SIG-M5 treated with dmso at 0.1 percent for 504 hours (cell line): ENCODE measurements at regions not wholly inside any gene's neighbourhood (a gene's known extent, or its start where the extent isn't known, plus 50 kb on each side); places are given as distances from the start of the nearest gene placed in this dataset.
"Not testable (repeated sequence)": the region's sequence is repeated elsewhere in the genome, so short reads cannot be mapped to it uniquely, and the experiment has no call there.

Experiments used
- DNase-seq: peaks from one replicate; lab custom pipeline; 2025; ENCODE audit not compliant: unreplicated experiment; lab: John Stamatoyannopoulos, UW

DNA sequence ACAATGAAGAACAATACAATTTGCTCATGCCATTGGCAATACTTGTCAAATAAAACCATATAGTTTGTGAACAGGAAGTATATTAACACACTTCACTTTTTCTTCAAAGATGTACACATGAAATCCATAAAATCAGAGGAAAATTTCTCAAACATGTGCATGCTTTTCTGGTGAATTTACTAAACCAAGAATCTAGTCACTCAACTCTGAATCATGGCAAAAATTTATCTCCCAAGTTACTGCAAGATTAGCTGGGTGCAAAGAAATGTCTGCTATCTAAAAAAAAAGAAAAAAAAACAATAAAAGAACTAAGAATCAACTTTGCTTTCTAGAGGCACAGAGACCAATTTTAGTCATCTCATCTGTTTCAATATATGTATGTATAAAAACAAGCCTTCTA is 419.2 kb downstream of the NR4A2 start:
- DNase-seq, result no peak

DNA sequence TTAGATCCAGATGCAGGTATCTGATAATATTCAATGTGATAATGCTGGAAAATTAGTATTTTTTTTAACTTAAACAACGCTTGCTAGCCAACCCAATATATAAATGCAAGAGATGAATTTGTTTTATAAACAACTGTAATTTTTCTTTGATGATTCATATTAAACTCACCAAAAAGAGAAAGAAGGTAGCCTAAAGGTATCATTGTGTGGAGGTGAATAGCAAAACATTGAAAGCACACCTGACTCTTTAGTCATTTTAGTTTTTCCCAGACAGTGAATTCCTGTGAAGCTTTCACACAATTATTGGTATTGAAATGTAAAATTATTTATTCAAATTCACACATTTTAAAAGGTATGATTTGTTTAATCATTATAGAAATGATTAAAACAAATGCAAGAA is 424.0 kb downstream of the NR4A2 start:
- DNase-seq, result no peak

DNA sequence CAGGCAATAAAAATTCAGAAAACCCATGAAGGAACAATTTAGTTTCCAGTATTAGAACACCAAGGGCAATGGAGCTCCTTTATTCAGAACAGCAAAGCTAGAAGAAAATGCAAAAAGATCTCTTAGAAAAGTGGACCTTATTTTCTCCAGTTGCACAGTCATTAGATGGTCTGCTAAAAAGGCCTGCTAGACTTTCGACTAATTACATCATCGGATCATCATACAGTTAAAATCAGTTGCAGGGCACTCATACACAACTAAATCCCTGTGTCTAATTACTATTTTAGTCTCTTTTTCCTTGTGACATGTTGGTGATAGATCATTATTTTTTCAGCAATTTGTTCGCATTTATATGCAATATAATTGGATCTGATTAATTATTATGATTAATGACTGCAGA is 425.3 kb downstream of the NR4A2 start:
- DNase-seq, result no peak

DNA sequence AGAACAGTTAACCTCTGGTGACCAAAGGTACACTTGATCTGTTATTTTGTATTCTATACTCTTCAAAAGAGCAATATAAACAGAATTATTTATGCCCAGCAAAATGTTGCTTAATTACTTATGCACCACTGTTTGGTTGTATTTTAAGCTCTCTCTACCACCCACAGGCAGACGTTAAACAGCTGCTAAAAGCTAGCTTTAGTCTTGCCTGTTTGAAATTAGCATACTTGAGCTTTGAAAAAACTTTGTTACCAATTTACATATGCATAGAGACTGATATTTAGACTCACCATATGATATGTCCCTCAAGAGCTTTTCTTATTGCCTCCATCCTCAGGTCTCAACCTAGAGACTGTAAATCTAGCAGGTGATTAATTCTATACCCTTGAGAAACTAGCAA is 426.9 kb downstream of the NR4A2 start:
- no peak for DNase-seq

DNA sequence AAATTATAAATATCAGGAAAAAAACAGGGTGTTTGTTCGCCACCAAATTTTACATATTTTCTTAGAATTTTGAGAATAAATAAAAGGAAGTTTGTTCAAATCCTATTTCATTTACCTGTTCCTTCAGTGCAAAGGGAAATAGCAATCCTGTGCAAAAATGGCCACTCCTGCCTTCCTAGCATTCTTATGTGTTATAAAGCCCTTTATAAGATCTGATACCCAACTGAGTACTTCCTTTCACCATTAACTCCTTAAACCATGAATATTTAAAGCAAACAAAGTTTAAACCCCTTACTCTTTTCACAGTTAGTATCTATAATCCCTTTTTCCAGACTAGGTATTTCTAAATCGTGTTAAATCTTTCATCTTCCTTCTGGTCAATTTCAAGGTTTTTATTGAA is 427.8 kb downstream of the NR4A2 start:
- DNase-seq, result no peak

DNA sequence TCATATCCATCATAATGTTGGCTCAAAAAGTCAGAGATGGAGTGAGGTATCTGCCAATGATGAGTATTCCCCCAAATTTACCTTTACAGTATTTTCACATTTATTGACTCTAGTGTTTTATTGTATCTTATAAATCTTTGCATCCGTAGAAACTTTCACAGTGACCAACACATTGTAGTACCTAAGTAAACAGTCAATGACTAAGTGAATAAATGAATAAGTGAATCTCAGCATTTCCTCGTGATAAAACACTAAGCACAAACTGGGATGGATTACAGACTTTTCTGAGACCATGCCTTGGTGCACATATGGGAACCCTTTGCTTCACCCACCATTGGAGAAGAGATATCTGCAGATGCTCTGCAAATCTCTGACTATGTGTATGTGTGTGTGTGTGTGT is 429.9 kb downstream of the NR4A2 start:
- no peak for DNase-seq

DNA sequence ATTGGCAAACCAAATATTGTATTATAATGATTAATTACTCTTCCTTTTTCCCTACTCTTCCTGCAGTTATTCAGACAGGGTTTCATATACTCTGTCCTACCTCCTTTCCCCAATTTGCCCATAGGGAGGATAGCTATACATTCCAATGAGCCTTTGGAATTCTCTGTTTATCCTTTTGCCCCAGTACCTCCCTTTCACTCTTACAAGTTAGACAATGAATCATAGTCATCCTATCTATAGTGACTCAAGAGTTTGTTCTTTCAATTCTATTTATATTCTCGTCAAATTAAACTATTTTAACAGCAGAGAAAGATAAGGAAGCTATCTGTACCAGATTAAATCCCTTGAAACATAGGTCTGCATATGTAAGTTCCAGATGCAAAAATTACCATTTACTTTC is 437.5 kb downstream of the NR4A2 start:
- no peak for DNase-seq

DNA sequence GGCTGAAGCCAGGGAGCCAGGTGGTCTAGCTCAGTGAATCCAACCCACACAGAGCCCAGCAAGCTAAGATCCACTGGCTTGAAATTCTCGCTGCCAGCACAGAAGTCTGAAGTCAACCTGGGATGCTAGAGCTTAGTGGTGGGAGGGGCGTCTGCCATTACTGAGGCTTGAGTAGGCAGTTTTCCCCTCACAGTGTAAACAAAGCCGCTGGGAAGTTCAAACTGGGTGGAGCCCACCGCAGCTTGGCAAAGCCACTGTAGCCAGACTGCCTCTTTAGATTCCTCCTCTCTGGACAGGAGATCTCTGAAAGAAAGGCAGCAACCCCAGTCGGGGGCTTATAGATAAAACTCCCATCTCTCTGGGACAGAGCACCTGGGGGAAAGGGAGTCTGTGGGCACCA is 452.1 kb downstream of the NR4A2 start:
- not testable (repeated sequence) for DNase-seq

DNA sequence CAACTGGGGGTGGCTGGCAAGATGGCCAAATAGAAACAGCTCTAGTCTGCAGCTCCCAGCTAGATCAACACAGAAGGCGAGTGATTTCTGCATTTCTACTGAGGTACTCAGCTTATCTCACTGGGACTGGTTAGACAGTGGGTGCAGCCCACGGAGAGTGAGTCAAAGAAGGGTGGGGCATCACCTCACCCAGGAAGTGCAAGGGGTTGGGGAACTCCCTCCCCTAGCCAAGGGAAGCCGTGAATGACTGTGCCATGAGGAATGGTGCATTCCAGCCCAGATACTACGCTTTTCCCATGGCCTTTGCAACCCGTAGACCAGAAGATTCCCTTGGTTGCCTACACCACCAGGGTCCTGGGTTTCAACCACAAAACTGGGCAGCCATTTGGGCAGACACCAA is 452.6 kb downstream of the NR4A2 start:
- not testable (repeated sequence) for DNase-seq

DNA sequence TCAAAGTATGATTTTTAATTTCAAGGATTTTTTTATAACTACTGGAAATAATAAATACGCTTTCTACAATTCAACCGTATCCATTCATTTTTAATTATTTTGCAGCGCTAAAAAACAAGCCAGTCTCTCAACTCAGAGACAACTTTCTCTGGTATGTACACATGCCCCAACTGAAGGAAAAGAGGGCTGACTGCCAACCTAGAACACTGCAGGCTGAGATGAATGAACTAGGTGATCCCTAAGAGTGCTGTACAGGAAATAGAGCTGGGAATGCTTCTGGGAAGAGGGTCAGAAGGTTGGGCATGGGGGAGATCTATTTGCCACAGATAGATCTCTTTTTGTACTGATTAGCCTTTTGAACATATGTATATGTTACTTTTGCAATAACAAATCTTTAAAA is 460.1 kb downstream of the NR4A2 start:
- DNase-seq, result no peak

DNA sequence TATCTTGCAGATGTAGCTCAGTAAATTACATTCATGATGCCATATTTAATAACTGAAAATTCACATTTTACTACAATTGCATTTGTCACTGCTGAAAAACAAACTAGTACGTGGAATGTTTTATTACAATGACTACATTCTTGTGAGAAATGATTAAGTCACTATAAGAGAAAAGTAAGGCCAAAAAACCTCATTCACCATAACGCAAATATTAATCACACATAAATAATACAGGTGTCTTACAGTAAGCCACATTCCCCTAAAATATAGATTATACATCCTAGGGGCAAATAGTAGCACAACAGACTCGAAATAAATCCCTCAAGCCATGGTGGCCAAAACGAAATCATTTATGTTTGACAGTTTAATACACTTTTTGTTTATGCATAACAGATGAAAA is 460.6 kb downstream of the NR4A2 start:
- no peak for DNase-seq

DNA sequence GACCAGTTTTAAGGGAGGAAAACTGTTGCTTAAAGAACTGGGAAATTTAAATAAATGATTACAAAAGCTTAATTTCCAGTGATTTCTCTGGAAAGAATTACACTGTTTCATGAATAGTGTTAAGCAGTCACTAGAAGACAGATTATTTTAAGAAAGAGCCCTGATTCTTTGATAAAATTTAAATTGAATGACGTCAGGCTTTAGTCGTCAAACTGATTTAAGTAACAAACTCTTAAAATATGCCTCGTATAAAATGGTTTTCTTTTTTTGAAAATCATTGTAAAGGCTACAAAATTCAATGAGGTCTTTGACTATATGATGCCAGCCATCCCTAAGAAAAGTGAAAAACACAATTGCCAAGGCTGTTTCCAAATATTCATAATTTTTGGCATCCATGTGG is 465.0 kb downstream of the NR4A2 start:
- no peak for DNase-seq

DNA sequence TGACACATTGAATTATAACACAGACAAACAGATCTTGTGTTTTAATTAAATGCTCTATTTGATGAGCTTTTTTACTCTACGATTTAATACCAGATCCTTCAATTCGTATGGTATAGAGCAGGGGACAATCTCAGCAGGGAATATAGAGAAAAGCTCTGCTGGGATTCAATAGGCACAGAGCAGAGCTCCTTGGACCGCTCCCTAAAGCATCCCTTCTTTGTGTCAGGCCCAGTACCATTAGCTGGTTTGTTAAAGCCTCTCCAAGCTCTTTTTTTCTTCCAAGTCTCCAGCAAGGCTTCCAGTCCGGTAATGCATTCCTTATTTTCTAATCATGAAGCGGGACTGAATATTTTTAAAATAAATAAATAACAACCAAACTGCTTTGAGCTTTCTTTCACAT is 466.0 kb downstream of the NR4A2 start:
- DNase-seq, result no peak

DNA sequence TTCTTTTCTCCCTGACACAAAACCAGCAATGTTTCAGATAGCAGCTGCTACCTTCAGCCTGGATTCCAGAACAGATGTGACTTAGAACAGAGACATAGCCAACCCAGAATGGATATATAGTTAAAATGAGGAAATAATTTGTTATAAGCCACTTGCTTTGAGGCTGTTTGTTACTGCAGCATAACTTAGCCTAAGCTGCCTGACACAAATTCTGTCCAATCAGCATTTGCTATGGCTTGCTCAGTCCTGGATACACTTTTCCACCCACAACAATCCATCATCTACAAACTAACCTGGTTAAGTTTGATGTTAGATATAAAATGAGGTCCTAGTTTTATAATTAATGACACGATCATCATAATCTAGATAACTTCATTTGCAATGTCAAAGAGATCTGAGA is 480.4 kb downstream of the NR4A2 start:
- no peak for DNase-seq

DNA sequence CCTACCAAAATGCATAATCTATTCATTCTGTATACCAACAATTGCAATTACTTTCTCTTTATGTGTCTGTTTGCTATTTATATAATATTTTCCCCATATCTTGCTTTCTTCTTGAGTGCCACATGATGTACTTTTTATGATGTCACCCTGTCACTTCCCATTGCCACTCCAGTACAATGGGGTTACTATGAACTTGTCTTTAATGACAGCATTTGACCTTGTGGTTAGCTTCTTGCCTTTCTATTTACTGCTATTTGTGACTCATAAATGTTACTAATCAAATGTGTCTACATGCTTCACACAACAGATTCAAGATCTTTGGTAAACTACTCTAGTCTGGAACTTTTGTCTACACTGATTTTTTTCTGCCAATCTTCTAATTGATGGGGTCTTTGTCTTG is 486.3 kb downstream of the NR4A2 start:
- no peak for DNase-seq

DNA sequence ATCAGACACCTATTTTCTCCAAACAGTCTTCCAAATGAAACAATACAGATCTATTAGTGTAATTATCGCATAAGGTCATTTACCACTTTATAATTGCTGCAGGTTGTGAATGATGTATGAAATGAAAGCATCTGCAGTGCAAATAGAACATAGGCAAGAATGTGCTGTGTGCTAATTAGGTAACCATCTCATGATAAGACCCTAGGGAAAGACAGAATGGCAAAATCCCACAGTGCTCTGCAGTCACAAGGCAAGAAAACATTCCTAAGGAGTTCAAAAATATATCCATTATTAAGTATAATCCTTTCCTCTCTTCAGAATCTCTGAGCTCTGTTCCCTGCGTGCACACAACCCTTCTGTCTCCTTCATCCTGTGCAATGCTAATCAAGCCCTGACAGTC is 488.1 kb downstream of the NR4A2 start:
- DNase-seq, result no peak

DNA sequence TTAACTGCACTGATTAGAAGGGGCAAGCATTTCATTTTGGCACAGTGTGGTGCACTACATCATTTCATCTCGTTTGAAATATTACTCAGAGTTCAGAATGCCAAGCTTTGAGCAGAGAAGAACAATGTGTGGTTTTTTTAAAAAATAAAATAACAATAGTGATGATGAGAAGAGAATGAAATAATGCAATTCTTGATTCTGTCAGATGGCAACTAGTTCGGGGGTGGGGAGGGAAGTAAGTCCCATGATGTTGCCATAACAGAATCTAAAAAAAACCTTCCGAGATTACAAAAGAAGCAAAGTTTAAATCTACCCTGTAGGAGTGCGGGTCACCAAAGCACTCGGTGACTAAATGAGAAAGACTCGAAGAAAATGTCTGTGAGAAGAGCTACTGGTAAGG is 490.4 kb downstream of the NR4A2 start:
- DNase-seq, result no peak

DNA sequence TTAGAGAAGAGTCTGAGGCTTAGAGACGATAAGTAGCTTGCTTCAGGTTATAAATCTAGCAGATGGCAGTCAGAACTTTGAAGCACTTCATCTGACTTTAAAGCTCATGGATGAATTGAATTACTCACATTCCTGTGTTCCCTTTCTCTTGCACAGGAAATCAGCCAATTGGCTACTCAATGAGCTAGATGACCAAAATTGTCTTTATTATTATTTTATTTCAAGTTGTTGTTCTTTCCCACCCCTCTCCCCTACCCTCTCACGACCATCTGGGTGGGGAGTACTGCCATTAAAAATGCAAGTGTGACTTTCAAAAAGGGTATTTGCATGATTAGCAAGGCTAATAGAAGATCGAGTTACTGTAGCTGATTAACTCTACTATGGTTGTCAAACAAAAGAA is 491.1 kb downstream of the NR4A2 start:
- DNase-seq, result no peak

DNA sequence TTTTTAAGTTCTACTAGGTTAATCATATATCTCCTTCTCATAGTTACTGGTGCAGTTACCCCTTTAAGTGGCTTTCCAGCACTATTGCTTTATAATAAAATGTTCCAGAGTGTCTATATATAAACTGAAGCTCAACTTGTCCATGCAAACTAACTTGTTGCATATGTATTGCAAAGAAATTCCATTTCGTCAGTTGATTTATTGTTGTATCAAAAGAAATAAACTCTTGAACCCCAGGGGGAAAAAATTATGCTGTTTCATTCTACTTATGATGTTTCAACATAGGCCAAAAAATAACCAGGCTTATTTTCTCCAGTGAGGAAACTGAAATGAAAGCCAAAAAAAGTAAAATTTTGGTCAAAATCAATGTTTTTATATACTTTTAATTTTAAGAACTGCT is 491.9 kb downstream of the NR4A2 start:
- no peak for DNase-seq

DNA sequence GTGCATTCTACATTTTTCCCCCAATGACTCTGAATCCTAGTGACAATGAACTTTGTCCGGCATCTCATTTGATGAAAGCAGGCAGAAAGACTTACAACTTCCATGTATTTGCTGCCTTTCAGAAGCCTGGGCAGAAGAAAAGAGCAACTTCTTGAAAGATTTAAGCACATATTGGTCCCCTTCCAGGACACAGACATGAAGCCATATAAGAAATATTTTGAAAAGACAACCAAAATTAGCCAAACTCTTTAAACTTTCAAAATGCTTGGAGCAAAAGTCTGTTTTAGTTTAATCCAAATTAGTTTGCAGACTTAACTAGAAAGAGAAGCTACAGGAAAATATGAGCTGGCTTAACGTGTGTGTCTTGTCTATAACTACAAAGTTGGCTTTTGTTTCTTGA is 492.5 kb downstream of the NR4A2 start:
- no peak for DNase-seq

DNA sequence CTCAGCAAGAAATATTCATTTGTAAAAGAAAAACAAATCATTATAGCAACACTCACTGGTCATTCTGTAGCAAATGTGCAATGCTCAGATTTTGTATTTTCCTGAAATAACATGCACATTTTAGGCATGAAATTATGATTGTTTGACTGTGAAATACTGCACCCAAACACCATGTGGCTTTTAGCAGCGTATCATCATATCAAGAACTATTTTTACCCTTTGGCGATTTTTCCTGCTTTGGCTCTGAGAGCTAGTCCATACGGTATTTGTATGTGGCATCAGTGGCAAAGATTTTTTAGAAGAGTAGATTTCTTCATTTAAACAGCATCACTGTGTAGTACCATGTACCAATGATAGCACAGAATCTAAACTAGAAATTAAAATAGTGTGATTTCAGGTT is 493.1 kb downstream of the NR4A2 start:
- no peak for DNase-seq

DNA sequence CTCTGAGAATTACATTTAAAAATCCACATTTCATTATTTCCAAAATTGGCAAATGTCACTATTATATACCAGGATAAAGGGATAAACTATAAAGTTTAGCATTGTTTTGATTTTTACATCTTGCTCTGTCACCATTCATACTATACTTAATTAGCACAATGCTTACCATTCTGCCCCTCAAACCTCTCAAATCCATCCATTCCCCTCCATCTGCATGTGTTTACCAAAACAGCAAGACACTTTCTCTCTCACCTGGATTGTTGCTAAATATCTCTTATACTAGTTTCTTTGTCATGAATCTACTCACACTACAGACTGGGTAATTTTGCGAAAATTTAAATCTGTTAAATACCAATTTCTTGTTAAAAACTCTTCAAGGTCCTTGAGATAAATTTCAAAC is 496.1 kb downstream of the NR4A2 start:
- no peak for DNase-seq

DNA sequence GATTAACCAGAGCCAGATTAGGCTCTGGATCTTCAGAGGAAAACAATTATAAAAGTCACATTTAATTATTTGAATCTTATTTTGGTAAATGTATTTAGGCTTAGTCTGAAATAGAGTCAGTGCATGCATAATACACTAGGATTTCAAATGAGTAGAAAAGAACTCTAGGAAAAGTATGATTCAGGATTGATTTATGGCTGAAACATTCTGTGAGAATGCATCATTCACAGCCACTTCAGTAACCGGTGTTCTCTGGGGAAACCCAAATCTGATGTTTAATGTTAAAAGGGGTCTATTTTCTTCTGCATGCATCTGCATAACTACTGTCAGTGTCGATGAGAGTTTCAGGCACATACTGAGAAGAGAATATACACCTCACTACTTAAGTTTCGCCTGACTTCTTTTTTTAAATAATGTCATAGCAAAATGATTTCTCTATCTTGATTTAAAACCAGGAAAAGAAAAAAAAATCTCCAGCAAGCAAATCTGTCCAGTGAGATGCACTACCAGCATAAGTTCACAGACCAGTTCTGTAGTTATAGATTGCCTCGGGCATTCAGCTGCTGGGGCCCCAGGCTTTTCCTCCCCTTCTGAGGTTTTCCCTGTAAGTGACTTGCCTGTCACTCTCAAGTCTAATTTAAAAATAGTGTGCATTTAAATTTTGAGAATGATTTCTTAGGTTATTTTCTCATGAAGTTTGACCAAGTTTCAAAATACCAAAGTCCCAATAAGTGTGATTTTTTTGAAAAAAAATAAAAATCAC is 501.5 kb downstream of the NR4A2 start:
- DNase-seq, result no peak

DNA sequence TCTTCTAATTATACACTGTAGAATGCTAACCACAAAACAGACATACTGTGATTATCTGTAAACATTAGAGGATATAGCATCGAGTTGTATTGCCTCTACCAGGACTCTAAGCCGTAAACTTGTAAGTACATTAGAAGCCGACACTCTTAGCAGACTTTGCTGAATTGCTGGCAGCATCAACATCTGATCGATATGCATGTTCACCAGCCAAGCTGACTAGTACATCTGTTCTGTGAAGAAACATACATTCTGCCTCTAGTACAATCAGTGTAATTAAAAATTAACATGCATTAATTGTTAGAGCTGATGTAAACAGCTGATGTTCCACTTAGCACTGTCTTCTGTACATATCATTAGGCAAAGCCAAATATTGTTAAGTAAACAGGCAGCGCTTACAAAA is 502.2 kb downstream of the NR4A2 start:
- no peak for DNase-seq
